HK-2 (cell line): ENCODE measurements at regions not wholly inside any gene's neighbourhood (a gene's known extent, or its start where the extent isn't known, plus 50 kb on each side); places are given as distances from the start of the nearest gene placed in this dataset.

ENCODE experiments used
- DNase-seq: peaks from one replicate; pipeline ENCODE4 v3.0.0-alpha.2; 2018; ENCODE audit not compliant: unreplicated experiment

DNA sequence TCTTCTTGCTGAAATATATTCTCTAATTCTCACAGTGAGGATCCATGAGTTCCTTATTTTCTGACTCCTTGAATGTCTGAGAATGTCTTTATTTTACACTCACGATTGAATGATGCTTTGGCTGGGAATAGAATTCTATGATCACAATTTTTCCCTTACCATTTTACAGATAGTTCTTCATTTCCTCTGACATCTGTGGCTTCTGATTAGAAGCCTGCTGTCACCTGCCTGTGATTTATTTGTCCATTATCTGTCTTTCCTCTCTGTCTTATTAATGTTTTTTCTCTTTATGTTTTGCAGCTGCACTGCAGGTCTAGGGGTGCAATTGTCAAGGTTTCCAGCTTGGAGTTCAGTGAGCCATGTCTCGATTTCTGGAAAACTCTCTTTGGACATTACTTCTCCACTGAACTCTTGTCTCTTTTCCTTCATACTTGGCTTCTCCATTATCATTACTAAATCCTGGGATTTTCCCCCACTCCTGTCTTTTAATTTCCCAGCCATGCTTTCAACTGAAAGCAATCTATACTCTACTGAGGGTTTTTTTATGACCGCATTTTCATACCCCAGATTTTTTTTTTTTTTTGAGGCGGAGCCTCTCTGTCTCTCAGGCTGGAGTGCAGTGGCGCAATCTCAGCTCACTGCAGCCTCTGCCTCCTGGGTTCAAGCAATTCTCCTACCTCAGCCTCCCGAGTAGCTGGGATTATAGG lies 85.8 kb upstream of the PRNP start:
- DNase-seq, result no peak

DNA sequence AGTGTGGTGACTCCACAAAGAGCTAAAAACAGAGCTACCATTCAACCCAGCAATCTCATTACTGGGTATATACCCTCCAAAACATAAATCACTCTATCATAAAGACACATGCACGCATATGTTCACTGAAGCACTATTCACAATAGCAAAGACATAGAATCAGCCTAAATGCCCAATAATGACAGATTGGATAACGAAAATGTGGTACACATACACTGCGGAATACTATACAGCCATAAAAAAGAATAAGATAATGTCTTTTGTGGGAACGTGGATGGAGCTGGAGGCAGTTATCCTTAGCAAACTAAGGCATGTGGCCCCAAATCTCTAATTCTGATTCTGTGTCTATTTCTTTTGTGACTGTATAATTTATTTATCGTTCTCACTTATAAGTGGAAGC lies 89.0 kb upstream of the PRNP start:
- DNase-seq, result no peak

DNA sequence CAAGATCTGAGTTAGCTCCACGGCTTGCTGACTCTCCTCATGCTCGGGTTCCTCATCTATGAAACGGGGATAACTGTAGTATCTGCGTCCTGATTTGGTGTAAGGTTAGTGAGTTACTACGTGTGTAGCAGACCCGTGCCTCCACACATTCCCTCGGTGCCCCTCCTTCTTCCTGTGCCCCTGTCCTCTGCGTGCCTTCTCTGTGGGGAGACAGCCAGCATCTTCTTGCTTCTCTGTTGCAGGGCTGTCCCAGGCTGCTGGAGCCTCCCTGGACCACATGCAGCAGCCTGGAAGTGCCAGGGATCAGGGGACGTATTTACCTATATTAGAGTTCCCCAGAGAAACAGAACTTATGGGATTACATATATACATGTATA lies 93.1 kb upstream of the PRNP start:
- DNase-seq, result no peak

DNA sequence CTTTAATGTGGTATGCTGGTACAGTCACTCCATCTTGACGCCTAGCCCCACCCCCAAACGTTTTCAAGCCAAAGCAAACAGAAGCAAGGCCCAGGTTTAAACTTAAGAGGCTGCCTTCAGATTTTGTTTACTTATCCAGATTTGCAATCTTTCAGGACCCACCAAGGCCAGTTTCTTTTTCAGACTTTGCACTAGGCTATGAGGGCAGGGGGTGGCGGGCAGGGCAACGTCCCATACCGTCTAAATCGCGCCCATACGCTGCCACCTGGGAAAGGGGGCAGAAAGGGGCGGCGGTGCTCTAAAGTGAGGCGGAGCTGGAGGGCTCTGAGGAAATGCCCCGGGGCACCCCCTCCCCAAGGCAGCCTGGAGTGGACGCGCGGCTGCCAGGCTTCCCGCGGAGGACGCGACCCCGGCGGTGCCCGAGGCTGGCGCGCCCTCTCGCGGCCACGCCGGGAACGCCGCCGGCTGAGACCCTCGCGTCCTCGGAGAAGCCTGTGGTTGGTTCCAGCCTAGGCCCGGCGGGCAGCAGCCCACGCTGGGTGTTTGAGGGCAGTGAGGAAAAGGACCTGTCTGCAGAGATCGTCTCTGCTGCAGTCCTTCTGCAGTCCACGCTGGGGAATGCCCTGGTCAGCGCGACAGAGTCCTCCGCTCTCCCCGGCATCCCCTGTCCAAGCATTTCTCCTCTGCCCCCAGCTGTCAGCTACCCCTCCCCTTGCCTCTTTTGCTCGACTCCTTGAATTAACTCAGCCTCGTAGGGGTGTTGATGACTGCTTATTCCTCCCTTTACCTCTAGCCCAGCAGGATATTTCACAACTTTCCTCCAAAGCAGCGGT lies 93.7 kb upstream of the PRNP start:
- peak; percentile 52 for DNase-seq

DNA sequence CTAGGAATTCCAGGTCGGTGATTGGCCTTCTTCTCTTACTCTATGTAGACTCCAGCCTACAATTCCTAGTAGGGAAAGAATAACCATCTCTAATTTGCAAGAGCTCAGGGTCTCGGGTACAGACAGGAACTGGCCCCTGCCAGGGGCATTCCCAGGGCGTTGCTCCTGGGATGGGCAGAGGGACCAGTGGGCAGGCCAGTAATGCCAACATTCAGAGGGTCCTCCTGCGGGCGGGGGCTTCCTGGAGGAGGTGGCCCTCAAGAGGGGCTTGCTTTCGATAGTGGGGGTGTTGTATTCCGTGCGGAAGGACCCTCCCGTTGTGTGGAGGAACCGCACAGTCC lies 94.3 kb upstream of the PRNP start:
- DNase-seq, result no peak

DNA sequence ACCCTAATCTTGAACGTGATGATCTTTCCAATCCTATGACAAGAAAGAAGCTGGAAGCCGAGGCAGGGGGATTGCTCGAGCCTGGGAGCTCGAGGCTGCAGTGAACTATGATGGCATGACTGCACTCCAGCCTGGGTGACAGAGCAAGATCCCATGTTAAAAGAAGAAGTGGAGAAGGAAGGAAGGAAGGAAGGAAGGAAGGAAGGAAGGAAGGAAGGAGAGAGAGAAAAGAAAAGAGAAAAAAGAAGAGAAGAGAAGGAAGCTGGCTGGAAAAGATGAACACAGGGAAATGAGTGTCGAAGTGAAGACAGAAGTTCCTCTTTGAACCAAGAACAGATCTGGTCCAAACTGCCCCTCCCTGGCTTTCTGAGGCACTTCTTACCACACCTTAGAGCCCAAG lies 100.5 kb upstream of the PRNP start:
- no peak for DNase-seq

DNA sequence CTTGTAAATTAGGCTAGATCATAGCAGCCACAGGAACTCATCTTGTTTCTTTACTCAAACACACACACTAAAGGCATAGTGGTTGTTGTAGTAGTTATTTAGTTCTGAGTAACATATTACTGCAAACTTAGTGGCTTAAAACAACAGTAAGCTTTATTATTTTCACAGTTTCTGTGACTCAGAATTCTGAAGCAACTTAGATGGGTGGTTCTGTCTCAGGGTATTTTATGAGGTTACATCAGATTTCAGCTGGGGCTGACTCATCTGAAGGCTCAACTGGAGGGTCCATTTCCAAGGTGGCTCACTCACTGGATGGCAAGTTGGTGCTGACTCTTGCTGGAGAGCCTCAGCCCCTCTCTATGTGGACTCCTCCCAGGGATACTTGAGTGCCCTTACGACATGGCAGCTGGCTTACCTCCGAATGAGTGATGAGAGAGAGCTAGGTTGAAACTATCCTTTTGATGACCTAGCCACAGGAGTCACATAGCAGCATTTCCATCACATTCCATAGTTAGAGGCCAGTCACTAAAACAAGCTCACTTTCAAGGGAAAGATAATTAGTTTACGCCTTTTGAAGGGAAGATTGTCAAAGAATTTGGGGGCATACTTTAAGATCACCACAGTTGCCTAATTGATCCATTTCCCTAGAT lies 101.0 kb upstream of the PRNP start:
- peak; percentile 34 for DNase-seq

DNA sequence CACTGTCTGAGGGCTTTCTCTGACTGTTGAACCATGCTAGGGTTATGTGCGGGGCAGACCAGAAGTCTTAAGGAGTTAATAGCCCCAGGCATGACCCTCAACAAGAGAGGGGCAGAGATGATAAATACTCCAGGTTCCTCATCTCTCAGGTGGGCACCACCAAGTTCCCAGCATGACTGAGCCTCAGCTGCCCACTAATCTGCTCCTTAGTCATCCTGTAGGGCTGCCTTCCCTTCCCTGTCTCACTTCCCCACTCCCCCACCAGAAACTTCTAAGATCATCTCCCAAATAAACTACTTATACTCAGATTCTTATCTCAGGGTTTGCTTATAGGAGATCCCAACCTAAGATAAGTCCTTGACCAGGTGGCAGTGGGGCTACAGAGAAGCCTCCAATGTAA lies 101.7 kb upstream of the PRNP start:
- DNase-seq, result no peak

DNA sequence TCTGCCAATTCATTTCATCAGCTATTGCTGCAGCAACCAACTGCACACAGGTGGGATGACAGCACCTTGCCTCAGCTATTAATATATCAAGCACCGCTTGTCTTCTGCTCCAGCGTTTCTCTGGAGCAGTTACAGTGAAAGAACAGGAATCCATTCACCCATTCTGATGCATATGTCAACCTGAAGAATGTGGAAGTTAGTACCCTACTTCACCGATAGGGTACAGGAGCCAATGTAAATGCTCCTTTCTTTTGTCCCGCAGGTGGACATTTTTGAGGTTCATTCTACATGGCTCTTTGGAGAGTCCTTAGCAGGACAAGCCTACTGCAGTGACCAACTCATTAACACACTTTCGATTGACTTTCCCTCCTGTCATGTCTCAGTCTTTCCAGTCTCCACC lies 104.4 kb upstream of the PRNP start:
- no peak for DNase-seq

DNA sequence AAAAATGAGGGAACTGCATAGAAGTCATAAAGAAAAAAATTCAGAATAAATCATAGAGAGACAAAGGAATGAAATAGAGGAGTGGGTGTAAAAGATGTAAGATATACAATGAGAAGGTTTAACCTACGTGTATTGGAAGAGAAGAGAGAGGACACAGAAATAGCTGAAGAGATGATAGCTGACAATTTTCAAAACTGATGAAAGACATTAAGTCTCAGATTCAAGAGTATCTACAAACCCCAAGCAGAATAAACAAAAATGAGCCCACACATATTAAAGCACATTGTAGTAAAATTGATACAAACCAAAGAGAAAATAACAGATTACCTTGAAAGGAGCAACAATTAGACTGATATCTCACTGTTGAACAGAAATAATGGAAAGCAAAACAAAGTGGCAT lies 107.9 kb upstream of the PRNP start:
- no peak for DNase-seq

DNA sequence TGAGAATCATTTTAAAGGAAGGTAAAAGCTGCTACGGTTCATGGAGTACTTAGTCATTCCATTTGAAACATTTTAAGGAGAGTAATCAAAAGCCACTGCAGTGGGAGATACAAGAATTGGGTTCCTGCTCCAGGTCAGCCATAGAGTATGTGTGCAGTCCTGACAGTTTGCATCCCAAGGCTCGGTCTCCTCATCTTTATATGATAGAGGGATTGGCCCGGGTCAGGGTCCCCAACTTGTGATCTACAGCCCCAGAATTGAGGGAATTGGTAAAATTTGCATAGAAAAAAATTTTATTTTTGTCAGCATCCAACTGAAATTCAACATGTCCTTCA lies 111.9 kb upstream of the PRNP start:
- no peak for DNase-seq

DNA sequence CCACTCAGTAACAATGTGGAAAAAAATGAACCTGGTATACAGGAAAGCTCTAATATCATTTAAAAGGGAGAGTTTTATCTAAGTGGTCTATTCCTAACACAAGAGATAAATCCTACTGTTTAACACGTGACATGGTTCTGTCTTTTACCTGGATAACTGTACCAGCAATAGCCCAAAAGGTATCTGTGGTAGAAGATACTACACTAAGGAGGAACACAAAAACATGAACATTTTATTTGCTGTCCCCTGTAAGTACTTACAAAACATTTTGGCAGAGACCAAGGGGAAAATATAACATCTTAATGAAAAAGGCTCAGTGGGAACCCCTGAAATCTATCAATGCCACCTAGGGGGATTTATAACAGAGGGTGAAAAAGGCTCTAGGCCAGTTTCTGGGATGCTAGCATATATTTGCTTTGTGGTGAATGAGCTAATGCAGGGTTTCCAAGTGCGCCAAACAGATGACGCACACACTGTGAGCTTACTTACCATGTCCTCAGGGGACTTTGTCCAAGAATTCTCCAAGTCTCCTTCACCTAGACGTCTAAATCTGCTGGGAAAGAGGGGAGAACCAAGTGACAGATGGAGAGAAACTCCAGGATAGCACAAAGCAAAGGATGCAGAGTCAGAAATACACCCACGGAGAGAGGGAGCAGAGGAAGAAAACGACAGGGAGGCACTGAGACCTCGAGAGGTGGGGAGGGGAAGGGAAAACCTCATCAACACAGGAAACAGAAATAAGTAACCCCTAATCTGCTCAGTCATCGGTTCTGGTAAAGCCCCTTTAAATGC lies 112.5 kb upstream of the PRNP start:
- peak; percentile 57 for DNase-seq

DNA sequence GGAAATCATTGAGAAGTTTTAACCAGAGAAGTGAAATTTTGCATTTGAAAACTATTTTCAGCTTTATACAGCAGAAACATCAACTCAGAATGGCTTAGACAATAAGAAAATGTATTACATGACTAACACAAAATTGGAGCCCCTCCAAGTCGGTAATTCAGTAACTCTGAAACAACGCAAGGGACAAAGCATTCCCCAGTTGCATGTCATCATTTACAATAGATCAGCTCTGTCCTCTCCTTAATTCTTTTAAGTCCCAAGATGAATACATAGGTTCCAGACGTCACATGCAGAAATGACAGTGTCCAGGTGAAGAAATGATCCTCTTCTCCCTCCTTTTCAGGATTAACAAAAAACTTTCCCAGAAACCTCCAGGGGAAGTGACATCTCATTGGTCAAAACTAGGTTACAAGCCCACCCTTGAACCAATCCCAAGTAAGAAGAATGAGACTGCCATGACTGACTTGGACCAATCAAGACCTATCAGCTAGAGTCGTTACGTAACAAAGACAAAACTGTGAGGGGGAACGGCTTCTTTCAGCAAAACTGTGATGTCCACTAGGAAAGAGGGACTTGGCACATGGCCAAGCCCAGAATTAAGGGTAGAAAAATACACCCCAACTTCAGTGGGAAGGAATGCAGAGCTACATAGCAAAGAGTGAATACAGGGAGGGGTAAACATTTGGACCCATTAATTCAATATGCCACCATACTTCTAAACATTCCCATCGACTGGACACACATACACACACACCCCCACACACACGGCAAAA lies 114.3 kb upstream of the PRNP start:
- no peak for DNase-seq

DNA sequence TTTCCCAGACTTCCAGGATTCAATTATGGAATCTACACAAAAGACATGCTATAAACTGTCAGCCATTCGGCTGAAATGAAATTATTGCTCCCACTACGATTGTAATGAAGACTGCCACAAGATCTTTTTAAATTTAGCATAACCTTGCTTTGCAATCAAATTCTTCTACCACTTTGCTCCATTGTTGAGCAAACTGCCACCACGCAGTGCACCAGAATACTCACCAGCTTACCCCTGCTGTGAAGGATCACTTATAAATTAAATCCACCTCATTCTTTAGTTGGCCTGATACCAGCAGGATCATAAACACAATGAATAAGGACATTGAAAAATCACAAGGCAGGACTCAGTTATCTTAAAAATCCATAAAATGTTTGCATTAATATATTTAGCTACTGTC lies 116.4 kb upstream of the PRNP start:
- DNase-seq, result no peak

DNA sequence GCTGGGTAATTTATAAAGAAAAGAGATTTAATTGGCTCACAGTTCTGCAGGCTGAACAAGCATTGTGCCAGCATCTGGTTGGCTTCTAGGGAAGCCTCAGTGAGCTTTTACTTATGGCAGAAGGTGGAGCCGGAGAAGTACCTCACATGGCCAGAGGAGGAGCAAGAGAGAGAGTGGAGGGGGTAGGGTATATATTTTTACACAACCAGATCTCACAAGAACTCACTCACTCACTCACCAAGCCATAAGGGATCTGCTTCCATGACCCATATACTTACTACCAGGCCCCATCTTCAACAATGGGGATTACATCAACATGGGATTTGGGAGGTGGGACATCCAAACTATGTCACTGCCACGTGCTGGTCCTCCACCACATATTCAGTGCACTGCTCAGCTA lies 117.2 kb upstream of the PRNP start:
- no peak for DNase-seq

DNA sequence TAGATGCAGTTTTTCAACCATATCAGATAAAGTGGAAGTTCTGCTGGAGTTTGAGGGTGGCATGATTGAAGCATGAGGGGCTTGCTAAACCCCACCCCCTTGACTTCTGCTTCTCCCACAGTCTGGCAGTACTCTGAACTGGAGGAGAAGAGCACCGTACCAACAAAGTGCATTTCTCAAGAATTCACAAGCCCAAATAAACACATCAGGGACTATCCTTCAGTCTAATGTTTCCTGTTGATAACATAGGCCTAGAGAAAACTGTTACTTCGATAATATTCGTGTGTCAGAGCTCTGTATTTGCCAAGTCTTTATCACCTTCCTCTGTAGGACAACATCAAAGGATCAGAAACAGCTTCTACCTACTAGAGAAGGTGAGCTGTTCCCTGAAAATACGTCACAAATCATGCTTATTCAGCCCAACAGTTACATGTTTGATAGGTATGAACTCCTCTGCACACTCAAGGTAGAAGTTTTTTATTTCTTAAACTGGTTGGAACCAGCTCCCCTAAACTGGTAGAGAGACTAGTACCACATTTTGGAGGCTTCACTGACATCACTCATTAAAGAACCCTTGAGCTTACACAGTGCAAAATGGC lies 117.8 kb upstream of the PRNP start:
- DNase-seq, result no peak

DNA sequence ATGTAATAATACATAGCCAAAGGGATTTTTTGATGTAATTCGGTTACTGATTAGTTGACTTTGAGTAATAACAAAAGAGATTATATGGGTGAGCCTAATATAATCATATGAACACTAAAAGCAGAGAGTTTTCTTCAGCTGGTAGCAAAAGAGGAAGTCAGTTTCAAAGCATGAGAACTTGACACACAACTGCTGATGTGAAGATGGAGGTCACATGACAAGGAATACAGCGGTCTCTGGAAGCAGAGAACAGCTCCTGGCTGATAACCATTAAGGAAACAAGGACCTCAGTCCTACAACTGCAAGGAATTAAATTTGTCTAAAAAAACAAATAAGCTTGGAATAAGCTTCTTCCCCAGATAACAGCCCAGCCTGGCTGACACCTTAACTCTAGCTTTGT lies 119.1 kb upstream of the PRNP start:
- DNase-seq, result no peak

DNA sequence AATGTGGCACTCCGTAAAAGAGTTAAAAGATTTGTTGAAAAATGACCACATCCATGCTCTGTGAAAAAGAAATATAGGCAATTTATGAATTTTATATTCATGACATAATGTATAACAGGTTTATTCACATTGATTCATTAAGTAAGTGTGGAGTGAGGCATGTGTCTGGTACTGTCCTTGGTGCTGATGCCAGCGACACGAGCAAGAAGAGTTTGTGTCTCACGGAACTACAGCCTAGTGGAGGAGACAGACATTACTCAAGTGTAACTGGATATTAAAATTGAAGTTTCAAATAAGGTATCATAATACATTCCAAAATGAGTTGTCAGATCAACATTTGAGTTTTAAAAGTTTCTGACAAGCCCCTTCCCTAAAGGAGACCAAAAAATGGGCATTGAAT lies 122.7 kb upstream of the PRNP start:
- peak; percentile 25 for DNase-seq

DNA sequence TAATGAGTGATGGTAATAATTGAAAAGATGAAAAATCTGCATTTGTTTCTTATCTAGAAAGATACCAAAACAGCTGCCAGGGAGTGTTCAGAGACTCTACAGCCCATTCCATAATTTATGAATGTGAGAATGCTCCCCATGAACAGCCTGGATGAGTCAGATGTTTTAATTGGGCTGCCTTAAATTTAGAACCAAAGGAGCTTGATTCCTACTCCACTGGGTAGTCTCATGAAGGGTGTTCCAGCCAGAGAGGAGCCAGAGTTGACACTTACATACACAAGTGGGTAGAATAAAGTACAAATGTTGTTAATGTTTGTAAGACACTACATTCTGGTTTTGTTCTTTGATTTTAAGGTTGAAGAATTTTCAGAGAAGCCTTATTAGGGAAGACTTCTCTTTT lies 123.2 kb upstream of the PRNP start:
- DNase-seq, result no peak

DNA sequence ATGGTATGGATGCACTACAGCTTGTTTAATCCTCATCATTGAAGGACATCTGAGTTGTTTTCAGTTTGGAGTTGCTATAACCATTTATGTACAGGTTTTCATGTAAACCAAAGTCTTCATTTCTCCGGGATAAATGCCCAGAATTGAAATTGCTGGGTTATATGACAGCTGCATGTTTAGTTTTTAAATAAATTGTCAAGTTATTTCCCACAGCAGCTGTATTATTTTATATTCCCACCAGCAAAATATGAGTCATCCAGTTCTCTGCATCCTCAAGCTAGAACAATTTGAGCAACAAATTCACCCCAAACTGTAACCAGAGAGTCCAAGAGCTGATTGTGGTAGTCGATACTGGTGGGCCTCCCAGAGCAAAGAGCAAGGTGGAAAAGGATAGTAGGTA lies 125.6 kb upstream of the PRNP start:
- no peak for DNase-seq

DNA sequence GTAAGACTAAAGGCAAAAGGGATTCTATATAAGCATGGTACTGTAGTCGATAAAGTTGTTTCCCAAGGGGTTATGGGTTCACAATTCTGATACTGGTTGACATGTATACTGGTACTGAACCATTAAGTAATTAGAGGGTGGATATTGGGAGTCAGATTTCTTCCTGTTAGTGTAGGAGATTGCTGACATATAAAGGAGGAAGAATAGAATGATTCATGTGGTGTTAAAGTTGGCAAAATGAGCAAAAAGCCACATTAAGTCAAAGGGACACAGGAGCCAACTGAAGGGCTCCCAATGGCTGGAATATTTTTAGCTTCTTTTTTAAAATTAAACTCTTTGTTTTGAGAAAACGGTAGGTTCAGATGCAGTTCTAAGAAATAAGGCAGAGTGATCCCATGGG lies 126.3 kb upstream of the PRNP start:
- DNase-seq, result no peak
